Bone marrow (tissue), 2 donors: ENCODE measurements at regions not wholly inside any gene's neighbourhood (a gene's known extent, or its start where the extent isn't known, plus 50 kb on each side); places are given as distances from the start of the nearest gene placed in this dataset.
"Not testable (repeated sequence)": the region's sequence is repeated elsewhere in the genome, so short reads cannot be mapped to it uniquely, and the experiment has no call there.

ENCODE experiments used
- DNase-seq, 2 donors: peaks; one replicate each; lab custom pipeline; 2025; lab: John Stamatoyannopoulos, UW

- no peak for DNase-seq
These were observed 239.1 kb upstream of the ARID2 start for GRCh38 chr12:45490232-45490881.

- no peak for DNase-seq
These were observed 235.2 kb upstream of the ARID2 start for GRCh38 chr12:45494279-45494678.

- no peak for DNase-seq
These were observed 230.9 kb upstream of the ARID2 start for GRCh38 chr12:45498645-45499044.

GRCh38 chr12:45502481-45503128, 226.9 kb upstream of the ARID2 start:
- DNase-seq: no peak

- no peak for DNase-seq
These were observed 225.6 kb upstream of the ARID2 start for GRCh38 chr12:45503899-45504298.

- no peak for DNase-seq
These were observed 225.0 kb upstream of the ARID2 start for GRCh38 chr12:45504316-45505010.

GRCh38 chr12:45509187-45509586, 220.3 kb upstream of the ARID2 start:
- peak; percentile 3 for DNase-seq

GRCh38 chr12:45509621-45510020, 219.9 kb upstream of the ARID2 start:
- no peak for DNase-seq

- DNase-seq: no peak
These were observed 212.1 kb upstream of the ARID2 start for GRCh38 chr12:45517381-45517780.

GRCh38 chr12:45518291-45519235, 210.9 kb upstream of the ARID2 start:
- no peak for DNase-seq

- no peak for DNase-seq
These were observed 207.3 kb upstream of the ARID2 start for GRCh38 chr12:45522227-45522626.

- not testable (repeated sequence) for DNase-seq
These were observed 202.7 kb upstream of the ARID2 start for GRCh38 chr12:45526823-45527222.

- no peak for DNase-seq
These were observed 197.4 kb upstream of the ARID2 start for GRCh38 chr12:45532113-45532512.

- no peak for DNase-seq
These were observed 193.8 kb upstream of the ARID2 start for GRCh38 chr12:45535610-45536180.

GRCh38 chr12:45536284-45536683, 193.2 kb upstream of the ARID2 start:
- DNase-seq: no peak

- no peak for DNase-seq
These were observed 188.7 kb upstream of the ARID2 start for GRCh38 chr12:45540661-45541341.

- peak in 1 of 2 donors; percentile 81 for DNase-seq
These were observed 185.6 kb upstream of the ARID2 start for GRCh38 chr12:45543887-45544286.

GRCh38 chr12:45546545-45546944, 183.0 kb upstream of the ARID2 start:
- DNase-seq: no peak

- DNase-seq: no peak
These were observed 182.4 kb upstream of the ARID2 start for GRCh38 chr12:45547132-45547531.

GRCh38 chr12:45547822-45548221, 181.7 kb upstream of the ARID2 start:
- no peak for DNase-seq

GRCh38 chr12:45548426-45548825, 181.1 kb upstream of the ARID2 start:
- DNase-seq: no peak
